SH-SY5Y (cell line): ENCODE measurements at regions not wholly inside any gene's neighbourhood (a gene's known extent, or its start where the extent isn't known, plus 50 kb on each side); places are given as distances from the start of the nearest gene placed in this dataset.

Source experiments
- GATA2 ChIP-seq: IDR thresholded peaks from 2 replicates; pipeline ENCODE4 v1.6.1; 2011; ENCODE audit warnings: mild to moderate bottlenecking, low read depth, low read length
- GATA3 ChIP-seq: IDR thresholded peaks from 2 replicates; pipeline ENCODE4 v1.6.1; 2011; ENCODE audit warnings: low read depth, mild to moderate bottlenecking, low read length, moderate library complexity

DNA sequence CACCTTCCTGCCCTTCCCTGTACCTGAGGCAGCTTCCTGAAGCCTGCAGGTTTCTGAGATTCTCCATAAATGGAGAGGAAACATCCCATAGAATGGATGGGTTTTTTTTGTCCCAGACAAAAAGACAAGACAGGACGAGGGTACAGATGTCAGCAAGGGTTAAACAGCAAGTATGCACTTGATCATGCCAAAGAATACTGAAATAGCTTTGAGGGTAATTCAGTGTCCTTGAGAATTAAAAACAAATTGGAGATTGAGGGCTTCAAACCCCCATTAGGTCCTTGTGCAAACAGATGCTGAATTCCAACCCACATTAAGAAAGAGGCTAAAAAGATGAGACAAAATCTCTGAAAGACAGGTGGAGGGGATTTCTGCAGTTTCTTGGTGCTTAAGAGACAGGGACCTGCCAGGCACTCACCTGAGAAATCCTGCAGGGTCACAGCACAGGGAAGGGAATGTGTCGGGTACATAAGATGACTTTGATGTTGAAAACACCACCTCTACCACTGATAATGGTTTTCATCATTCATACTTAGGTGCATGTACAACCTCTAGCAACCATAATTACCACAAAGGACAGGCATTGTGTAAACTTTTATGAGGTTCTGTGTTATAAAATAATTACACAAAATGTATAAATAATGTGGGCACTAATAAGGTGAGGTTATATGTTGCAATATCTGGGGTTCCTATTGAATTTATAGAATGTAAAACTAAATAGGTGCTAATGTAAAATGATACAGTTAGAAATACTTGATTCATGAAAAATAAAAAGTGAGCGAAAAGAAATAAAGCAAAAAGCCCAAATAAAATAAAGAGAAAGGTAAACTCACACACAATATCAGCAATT lies 107.1 kb upstream of the TOP3B start:
- TF ChIP-seq GATA2 (no peak), GATA3 (no peak)
